SK-N-SH (cell line): ENCODE measurements at regions not wholly inside any gene's neighbourhood (a gene's known extent, or its start where the extent isn't known, plus 50 kb on each side); places are given as distances from the start of the nearest gene placed in this dataset.

Source experiments
- CTCF ChIP-seq: fragments of 200-600 bp; sonication (generic); IDR thresholded peaks from 2 replicates; pipeline ENCODE4 v1.6.1; 2017; ENCODE audit warnings: antibody characterized with exemption, mild to moderate bottlenecking, moderate library complexity
- EP300 ChIP-seq, 2 experiments: IDR thresholded peaks; 2 replicates each; pipeline versions ENCODE4 v1.4.0 to v1.6.1; 2012; ENCODE audit warnings: borderline replicate concordance in 1 of 2, low read depth in 1 of 2, low read length in 1 of 2
- EZH2phosphoT487 ChIP-seq: fragments of 200-600 bp; sonication (generic); IDR thresholded peaks from 2 replicates; pipeline ENCODE4 v1.6.1; 2017; ENCODE audit warnings: low read depth, mixed run types, mild to moderate bottlenecking, antibody characterized with exemption, moderate library complexity, borderline replicate concordance
- FOXJ3 ChIP-seq: sonication (generic); formaldehyde crosslinking; IDR thresholded peaks from 2 replicates; pipeline ENCODE4 v1.5.1; 2020; ENCODE audit warnings: mild to moderate bottlenecking, missing genetic modification reagents
- NFIC ChIP-seq: IDR thresholded peaks from 2 replicates; pipeline ENCODE4 v1.4.0; 2012; ENCODE audit warnings: borderline replicate concordance
- RAD21 ChIP-seq: IDR thresholded peaks from 2 replicates; pipeline ENCODE4 v1.6.1; 2012; ENCODE audit warnings: mild to moderate bottlenecking, low read length
- TAF1 ChIP-seq: IDR thresholded peaks from 2 replicates; pipeline ENCODE4 v1.6.1; 2012; ENCODE audit warnings: low read depth, mild to moderate bottlenecking, low read length, moderate library complexity, borderline replicate concordance
- TEAD4 ChIP-seq: IDR thresholded peaks from 2 replicates; pipeline ENCODE4 v1.4.0; 2012; ENCODE audit warnings: mild to moderate bottlenecking, borderline replicate concordance; ENCODE audit not compliant: insufficient read depth
- USF2 ChIP-seq: fragments of 150-350 bp; IDR thresholded peaks from 2 replicates; pipeline ENCODE4 v1.6.1; 2017; ENCODE audit warnings: antibody characterized with exemption, low read length, low read depth, borderline replicate concordance

- TF ChIP-seq CTCF (no peak), FOXJ3 (CRISPR knock-in tag) (no peak), TEAD4 (no peak), TAF1 (no peak), NFIC (no peak), EP300 (IDR thresholded peaks at IDR 0.05; ENCODE audit: borderline replicate concordance in 1 of 2, low read depth in 1 of 2, low read length in 1 of 2) (no peak), EZH2phosphoT487 (no peak), USF2 (no peak), RAD21 (no peak)
Observed at GRCh38 chr20:56693217-56693616, 64.1 kb downstream of the TFAP2C start.
